Trophoblast cell (in vitro differentiated cells and primary cell): ENCODE measurements at regions not wholly inside any gene's neighbourhood (a gene's known extent, or its start where the extent isn't known, plus 50 kb on each side); places are given as distances from the start of the nearest gene placed in this dataset.
"Not testable (repeated sequence)": the region's sequence is repeated elsewhere in the genome, so short reads cannot be mapped to it uniquely, and the experiment has no call there.

Experiments used
- DNase-seq, 2 donors: peaks; one replicate each; pipeline ENCODE4 v3.0.0-alpha.2; 2016
- H2AFZ ChIP-seq: 2 replicates; pipeline ENCODE4 v1.6.1; 2013; ENCODE audit warnings: low read length, moderate library complexity, mild to moderate bottlenecking; ENCODE audit not compliant: insufficient read depth, poor library complexity
- H2AK5ac ChIP-seq: 2 replicates; pipeline ENCODE4 v1.6.1; 2013; ENCODE audit warnings: mild to moderate bottlenecking, low read length
- H2BK120ac ChIP-seq: 2 replicates; pipeline ENCODE4 v1.6.1; 2013; ENCODE audit warnings: low read length, mild to moderate bottlenecking, moderate library complexity; ENCODE audit not compliant: insufficient read depth, poor library complexity
- H2BK12ac ChIP-seq: 2 replicates; pipeline ENCODE4 v1.6.1; 2013; ENCODE audit warnings: mild to moderate bottlenecking, low read length, moderate library complexity
- H2BK5ac ChIP-seq: 2 replicates; pipeline ENCODE4 v1.6.1; 2013; ENCODE audit warnings: low read length, low read depth, moderate library complexity, mild to moderate bottlenecking; ENCODE audit not compliant: poor library complexity
- H3K14ac ChIP-seq: 2 replicates; pipeline ENCODE4 v1.6.1; 2013; ENCODE audit warnings: mild to moderate bottlenecking, low read length
- H3K18ac ChIP-seq: 2 replicates; pipeline ENCODE4 v1.6.1; 2013; ENCODE audit warnings: mild to moderate bottlenecking, low read length
- H3K23ac ChIP-seq: 2 replicates; pipeline ENCODE4 v1.6.1; 2013; ENCODE audit warnings: low read length
- H3K27ac ChIP-seq: 2 replicates; pipeline ENCODE4 v1.5.1; 2013; ENCODE audit warnings: low read depth, mild to moderate bottlenecking, inconsistent platforms, low read length, moderate library complexity
- H3K27me3 ChIP-seq: 2 replicates; pipeline ENCODE4 v1.6.1; 2013; ENCODE audit warnings: inconsistent platforms, mild to moderate bottlenecking, low read length, moderate library complexity; ENCODE audit not compliant: insufficient read depth
- H3K36me3 ChIP-seq, 2 experiments: 1 replicate in 1 of 2; 2 replicates in 1 of 2; pipeline ENCODE4 v1.6.1; 2013; ENCODE audit warnings: low read length in 2 of 2, mild to moderate bottlenecking in 2 of 2, moderate library complexity in 1 of 2; ENCODE audit not compliant: insufficient read depth in 2 of 2, control insufficient read depth in 1 of 2
- H3K4ac ChIP-seq: 2 replicates; pipeline ENCODE4 v1.6.1; 2013; ENCODE audit warnings: low read depth, mild to moderate bottlenecking, low read length, moderate library complexity
- H3K4me1 ChIP-seq, 2 experiments: 1 replicate in 1 of 2; 2 replicates in 1 of 2; pipeline ENCODE4 v1.6.1; 2013; ENCODE audit warnings: low read length in 2 of 2, mild to moderate bottlenecking in 2 of 2, moderate library complexity in 1 of 2; ENCODE audit not compliant: insufficient read depth in 2 of 2, control insufficient read depth in 1 of 2
- H3K4me2 ChIP-seq: 2 replicates; pipeline ENCODE4 v1.6.1; 2013; ENCODE audit warnings: inconsistent platforms, mild to moderate bottlenecking, low read length, moderate library complexity
- H3K4me3 ChIP-seq: 2 replicates; pipeline ENCODE4 v1.5.1; 2013; ENCODE audit warnings: mild to moderate bottlenecking, low read depth, low read length, inconsistent platforms
- H3K79me1 ChIP-seq: one replicate; pipeline ENCODE4 v1.6.1; 2013; ENCODE audit warnings: low read length
- H3K79me2 ChIP-seq: 2 replicates; pipeline ENCODE4 v1.6.1; 2013; ENCODE audit warnings: low read length, mild to moderate bottlenecking; ENCODE audit not compliant: control insufficient read depth, insufficient read depth, poor library complexity
- H3K9ac ChIP-seq: 2 replicates; pipeline ENCODE4 v1.6.1; 2013; ENCODE audit warnings: mild to moderate bottlenecking, low read length
- H3K9me3 ChIP-seq: 2 replicates; pipeline ENCODE4 v1.6.1; 2013; ENCODE audit warnings: low read depth, mild to moderate bottlenecking, control low read depth, inconsistent platforms, low read length; ENCODE audit not compliant: insufficient read depth
- H4K12ac ChIP-seq: 2 replicates; pipeline ENCODE4 v1.6.1; 2013; ENCODE audit warnings: low read depth, mild to moderate bottlenecking, low read length, moderate library complexity
- H4K8ac ChIP-seq: 2 replicates; pipeline ENCODE4 v1.6.1; 2013; ENCODE audit warnings: low read depth, mild to moderate bottlenecking, low read length, moderate library complexity
- H4K91ac ChIP-seq: one replicate; pipeline ENCODE4 v1.6.1; 2013; ENCODE audit warnings: low read depth, mild to moderate bottlenecking, low read length, moderate library complexity
- WGBS: extraction: QIAGEN DNeasy Blood & Tissue Kit; methylation state at CpG from one replicate; pipeline ENCODE4 v1.1.7; 2013; ENCODE audit warnings: missing lambda C conversion rate; ENCODE audit not compliant: insufficient read length, insufficient coverage; ENCODE audit errors: extremely low coverage; 5-methylcytosine and 5-hydroxymethylcytosine counted together

DNA sequence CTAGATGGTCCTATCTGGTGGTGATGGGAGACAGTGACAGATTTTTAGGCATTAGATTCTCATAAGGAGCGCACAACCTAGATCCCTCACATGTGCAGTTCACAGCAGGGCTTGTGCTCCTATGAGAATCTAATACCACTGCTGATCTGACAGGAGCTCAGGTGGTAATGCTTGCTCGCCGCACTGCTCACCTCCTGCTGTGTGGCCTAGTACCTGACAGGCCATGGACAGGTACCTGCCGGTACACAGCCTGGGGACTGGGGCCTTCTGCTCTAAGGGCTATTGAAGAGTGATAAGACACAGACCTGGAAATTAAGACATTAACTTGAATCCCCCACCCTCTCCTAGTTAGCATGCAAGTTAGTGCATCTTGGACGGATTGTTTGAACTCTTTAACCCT, 64.4 kb downstream of the KLRB1 start:
- not testable (repeated sequence) for H3K79me1 ChIP-seq, H3K4me3 ChIP-seq, H2BK120ac ChIP-seq, H3K4me2 ChIP-seq, H3K9me3 ChIP-seq, H2AFZ ChIP-seq, H2BK5ac ChIP-seq, H2BK12ac ChIP-seq, H3K36me3 ChIP-seq, H4K91ac ChIP-seq, H3K23ac ChIP-seq, H3K18ac ChIP-seq, H3K4me1 ChIP-seq, H4K12ac ChIP-seq, DNase-seq, H4K8ac ChIP-seq, H3K4ac ChIP-seq, H3K27ac ChIP-seq, H3K27me3 ChIP-seq, H3K79me2 ChIP-seq, H3K9ac ChIP-seq, H2AK5ac ChIP-seq, H3K14ac ChIP-seq
- no CpG with 5 or more reads among the region's 5 CpGs for WGBS

DNA sequence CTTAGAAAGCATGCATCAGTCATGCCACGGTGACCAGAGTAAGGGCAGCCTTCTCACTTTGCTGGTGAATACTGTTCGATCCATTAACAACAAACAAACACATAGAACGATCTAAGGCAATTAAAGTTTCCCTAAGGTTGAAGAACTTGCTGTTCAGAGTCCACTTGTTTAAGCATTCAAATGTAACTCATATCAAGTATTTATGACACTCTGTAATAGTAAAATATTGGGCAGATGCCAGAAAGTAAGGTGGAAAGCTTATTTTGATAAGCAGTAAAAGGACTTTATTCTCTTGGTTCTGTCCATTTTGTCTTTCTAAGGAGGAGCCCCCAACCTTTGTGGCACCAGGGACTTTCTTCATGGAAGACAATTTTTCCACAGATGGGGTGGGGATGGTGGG, 64.9 kb downstream of the KLRB1 start:
- not testable (repeated sequence) for DNase-seq, H3K79me2 ChIP-seq, H3K27ac ChIP-seq, H2BK12ac ChIP-seq, H3K27me3 ChIP-seq, H3K79me1 ChIP-seq, H2AK5ac ChIP-seq, H4K12ac ChIP-seq, H4K91ac ChIP-seq, H2BK120ac ChIP-seq, H3K4ac ChIP-seq, H3K9ac ChIP-seq, H2AFZ ChIP-seq, H3K9me3 ChIP-seq, H3K36me3 ChIP-seq, H3K23ac ChIP-seq, H3K14ac ChIP-seq, H3K4me3 ChIP-seq, H2BK5ac ChIP-seq, H3K4me2 ChIP-seq, H4K8ac ChIP-seq, H3K18ac ChIP-seq, H3K4me1 ChIP-seq
- no CpG with 5 or more reads among the region's 3 CpGs for WGBS

DNA sequence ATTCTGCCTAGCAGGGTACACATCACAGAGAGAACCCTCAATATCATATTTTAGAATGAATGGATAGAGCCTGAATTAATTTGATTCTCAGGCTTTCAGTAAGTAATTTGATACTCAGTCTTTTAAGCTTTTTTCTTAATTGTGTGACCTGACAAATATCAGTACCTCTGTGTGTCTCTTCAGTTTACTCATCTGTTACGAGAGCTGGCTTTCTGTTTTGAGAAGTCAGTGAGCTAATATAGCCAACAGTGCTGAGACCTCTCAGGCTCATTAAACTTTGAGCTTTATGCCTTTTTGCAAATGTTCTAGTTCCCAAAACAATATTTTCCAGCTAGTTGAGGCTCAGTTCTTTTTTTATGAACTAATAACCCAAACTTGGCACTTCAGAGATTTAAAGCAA, 91.8 kb downstream of the KLRB1 start:
- not testable (repeated sequence) for H3K27ac ChIP-seq, H4K91ac ChIP-seq, H4K12ac ChIP-seq, H3K4me2 ChIP-seq, H2BK5ac ChIP-seq, H2AK5ac ChIP-seq, H2BK12ac ChIP-seq, H3K23ac ChIP-seq, H3K18ac ChIP-seq, H3K79me2 ChIP-seq, H3K4me3 ChIP-seq, H3K14ac ChIP-seq, H3K9me3 ChIP-seq, H3K9ac ChIP-seq, H2BK120ac ChIP-seq, DNase-seq, H2AFZ ChIP-seq, H3K79me1 ChIP-seq, H3K4me1 ChIP-seq, H3K36me3 ChIP-seq, H3K27me3 ChIP-seq, H4K8ac ChIP-seq, H3K4ac ChIP-seq
- whole genome bisulfite sequencing = no CpG with 5 or more reads among the region's 1 CpG

DNA sequence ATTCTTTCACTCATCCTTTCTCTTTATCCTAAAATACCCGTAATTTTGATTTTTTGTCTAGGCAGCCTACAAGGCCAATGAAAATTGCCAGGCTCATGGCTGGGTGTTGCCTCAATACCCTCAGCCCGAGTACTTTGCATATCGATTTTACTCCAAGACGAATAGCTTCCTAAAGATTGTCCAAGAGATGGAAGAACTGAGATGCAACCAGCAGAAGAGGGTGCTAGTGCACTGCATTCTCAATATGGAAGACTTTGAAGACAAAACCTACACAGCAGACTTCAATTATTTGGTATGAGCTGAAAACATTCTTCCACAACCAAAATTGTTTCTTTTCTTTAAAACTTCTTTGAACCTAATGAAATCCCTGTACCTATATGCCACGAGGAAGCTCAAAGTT, 95.0 kb downstream of the KLRB1 start:
- not testable (repeated sequence) for H3K4ac ChIP-seq, H2AFZ ChIP-seq, H3K9ac ChIP-seq, H2BK5ac ChIP-seq, H3K4me3 ChIP-seq, H3K36me3 ChIP-seq, H2BK12ac ChIP-seq, H2AK5ac ChIP-seq, H3K18ac ChIP-seq, H4K91ac ChIP-seq, H3K79me1 ChIP-seq, H3K14ac ChIP-seq, H3K4me1 ChIP-seq, DNase-seq, H3K79me2 ChIP-seq, H3K23ac ChIP-seq, H3K9me3 ChIP-seq, H3K4me2 ChIP-seq, H2BK120ac ChIP-seq, H4K8ac ChIP-seq, H3K27me3 ChIP-seq, H4K12ac ChIP-seq, H3K27ac ChIP-seq
- no CpG with 5 or more reads among the region's 5 CpGs for WGBS
